ENCODE measurements at regions not wholly inside any gene's neighbourhood (a gene's known extent, or its start where the extent isn't known, plus 50 kb on each side); places are given as distances from the start of the nearest gene placed in this dataset.

DNA sequence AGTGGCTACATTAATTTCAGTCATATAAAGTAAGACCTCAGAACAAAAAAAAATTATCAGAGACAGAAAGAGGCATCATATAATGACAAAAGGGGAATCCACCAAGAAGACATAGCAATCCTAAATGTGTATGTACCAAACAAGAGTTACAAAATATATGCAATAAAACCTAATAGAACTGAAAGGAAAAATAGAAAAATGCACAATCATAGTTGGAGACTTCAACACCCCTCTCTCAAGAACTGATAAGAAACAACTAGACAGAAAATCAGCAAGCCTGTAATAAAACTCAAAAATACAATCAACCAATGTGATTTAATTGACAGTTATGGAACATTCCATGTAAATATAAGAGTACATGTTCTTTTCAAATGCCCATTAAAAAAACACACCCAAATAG is 61.3 kb upstream of the C16orf82 start:
- TF ChIP-seq, protein P1, sequence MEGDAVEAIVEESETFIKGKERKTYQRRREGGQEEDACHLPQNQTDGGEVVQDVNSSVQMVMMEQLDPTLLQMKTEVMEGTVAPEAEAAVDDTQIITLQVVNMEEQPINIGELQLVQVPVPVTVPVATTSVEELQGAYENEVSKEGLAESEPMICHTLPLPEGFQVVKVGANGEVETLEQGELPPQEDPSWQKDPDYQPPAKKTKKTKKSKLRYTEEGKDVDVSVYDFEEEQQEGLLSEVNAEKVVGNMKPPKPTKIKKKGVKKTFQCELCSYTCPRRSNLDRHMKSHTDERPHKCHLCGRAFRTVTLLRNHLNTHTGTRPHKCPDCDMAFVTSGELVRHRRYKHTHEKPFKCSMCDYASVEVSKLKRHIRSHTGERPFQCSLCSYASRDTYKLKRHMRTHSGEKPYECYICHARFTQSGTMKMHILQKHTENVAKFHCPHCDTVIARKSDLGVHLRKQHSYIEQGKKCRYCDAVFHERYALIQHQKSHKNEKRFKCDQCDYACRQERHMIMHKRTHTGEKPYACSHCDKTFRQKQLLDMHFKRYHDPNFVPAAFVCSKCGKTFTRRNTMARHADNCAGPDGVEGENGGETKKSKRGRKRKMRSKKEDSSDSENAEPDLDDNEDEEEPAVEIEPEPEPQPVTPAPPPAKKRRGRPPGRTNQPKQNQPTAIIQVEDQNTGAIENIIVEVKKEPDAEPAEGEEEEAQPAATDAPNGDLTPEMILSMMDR (IDR thresholded peaks at IDR 0.05), result no peak
- TF ChIP-seq POLR2A (IDR thresholded peaks at IDR 0.05), result no peak
